ENCODE measurements at regions not wholly inside any gene's neighbourhood (a gene's known extent, or its start where the extent isn't known, plus 50 kb on each side); places are given as distances from the start of the nearest gene placed in this dataset.

DNA sequence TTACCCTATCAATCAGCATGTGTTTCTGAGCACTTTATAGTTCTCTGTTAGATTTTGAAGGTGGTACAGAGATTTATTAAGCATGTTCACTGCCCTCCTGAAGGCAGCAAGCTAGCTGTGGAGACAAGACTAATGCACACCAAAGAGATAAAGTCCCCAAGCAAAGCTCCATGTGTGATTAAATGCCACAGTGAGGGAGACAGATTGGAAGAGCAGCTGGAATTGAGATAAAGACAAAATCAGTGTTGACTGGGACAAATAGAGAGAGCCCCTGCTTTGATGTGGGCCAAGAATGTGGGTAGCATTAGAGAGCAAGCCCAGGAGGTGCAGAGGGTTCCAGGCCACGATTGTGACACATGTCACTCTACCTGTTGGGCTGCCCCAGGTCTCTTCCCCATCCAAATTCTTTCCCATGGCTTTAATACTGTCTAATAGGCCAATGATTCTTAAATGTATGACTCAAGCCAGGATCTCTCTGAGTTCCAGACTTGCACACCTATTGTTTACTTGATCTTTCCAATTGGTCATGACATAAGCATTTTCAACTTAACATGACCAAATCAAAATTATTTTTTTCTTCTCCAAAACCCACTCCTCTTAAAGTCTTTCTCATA is 60.1 kb upstream of the ZC3H12C start:
- Histone ChIP-seq H3K27ac (no peak overlapping the region), H3K27me3 (no peaks in the 10 kb centered on the region), H3K9me3 (no peaks in the 10 kb centered on the region), H3K36me3 (no peaks in the 10 kb centered on the region), H3K4me3 (no peak overlapping the region), H3K4me1 (no peaks in the 10 kb centered on the region), H3K9ac (ENCODE audit: low read depth in 2 of 2, low read length in 2 of 2) (no peak overlapping the region)
- TF ChIP-seq, protein P1, sequence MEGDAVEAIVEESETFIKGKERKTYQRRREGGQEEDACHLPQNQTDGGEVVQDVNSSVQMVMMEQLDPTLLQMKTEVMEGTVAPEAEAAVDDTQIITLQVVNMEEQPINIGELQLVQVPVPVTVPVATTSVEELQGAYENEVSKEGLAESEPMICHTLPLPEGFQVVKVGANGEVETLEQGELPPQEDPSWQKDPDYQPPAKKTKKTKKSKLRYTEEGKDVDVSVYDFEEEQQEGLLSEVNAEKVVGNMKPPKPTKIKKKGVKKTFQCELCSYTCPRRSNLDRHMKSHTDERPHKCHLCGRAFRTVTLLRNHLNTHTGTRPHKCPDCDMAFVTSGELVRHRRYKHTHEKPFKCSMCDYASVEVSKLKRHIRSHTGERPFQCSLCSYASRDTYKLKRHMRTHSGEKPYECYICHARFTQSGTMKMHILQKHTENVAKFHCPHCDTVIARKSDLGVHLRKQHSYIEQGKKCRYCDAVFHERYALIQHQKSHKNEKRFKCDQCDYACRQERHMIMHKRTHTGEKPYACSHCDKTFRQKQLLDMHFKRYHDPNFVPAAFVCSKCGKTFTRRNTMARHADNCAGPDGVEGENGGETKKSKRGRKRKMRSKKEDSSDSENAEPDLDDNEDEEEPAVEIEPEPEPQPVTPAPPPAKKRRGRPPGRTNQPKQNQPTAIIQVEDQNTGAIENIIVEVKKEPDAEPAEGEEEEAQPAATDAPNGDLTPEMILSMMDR (IDR thresholded peaks at IDR 0.05): no peak
- no peak for DNase-seq
- intact Hi-C loops (cut with DNase I): no loop called here

DNA sequence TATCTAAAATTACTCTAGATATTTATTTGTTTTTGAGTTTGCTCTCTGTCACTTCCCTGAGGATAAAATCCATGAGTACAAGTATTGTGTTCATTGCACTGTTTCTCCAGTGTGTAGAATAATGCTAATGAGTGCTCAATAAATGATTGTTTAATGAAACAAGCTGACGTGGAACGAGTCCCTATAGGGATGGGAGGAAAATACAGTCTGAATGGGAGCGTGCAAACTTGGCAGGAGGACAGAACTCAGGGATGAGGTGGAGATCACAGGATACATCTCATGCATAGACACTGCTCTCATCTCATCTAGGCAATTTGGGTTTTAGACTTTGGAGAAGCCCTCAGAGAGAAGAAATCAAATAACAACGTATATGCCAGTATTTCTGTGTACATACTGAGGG is 58.4 kb upstream of the ZC3H12C start:
- Histone ChIP-seq H3K27me3 (no peaks in the 10 kb centered on the region), H3K27ac (no peak overlapping the region), H3K36me3 (no peaks in the 10 kb centered on the region), H3K9me3 (no peaks in the 10 kb centered on the region), H3K4me3 (no peak overlapping the region), H3K4me1 (no peaks in the 10 kb centered on the region), H3K9ac (ENCODE audit: low read depth in 2 of 2, low read length in 2 of 2) (no peak overlapping the region)
- TF ChIP-seq, protein P1 (IDR thresholded peaks at IDR 0.05): no peak
- no peak for DNase-seq
- intact Hi-C loops (cut with DNase I): no loop called here

DNA sequence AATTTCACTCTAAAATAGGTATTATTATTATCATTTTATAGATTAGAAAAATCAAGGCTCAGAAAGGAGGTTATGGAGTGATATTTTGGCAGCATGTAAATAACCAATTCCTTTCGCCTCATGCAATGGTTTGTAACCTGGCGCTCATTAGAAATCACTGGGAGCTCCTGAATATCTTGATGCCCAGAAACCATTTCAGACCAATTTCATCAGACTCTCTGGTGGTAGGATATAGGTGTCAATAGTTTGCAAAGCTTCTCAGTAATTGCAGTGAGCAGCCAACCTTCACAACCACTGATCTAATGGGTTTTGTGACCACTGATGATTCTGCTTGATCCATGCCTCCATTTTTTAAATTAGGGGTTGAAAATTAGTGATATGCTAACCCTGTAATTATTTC is 57.8 kb upstream of the ZC3H12C start:
- intact Hi-C loops (cut with DNase I): no loop called here
- Histone ChIP-seq H3K27me3 (no peaks in the 10 kb centered on the region), H3K27ac (no peak overlapping the region), H3K36me3 (no peaks in the 10 kb centered on the region), H3K4me1 (no peaks in the 10 kb centered on the region), H3K4me3 (no peak overlapping the region), H3K9ac (ENCODE audit: low read depth in 2 of 2, low read length in 2 of 2) (no peak overlapping the region), H3K9me3 (no peaks in the 10 kb centered on the region)
- no peak for DNase-seq
- TF ChIP-seq, protein P1 (IDR thresholded peaks at IDR 0.05): no peak

DNA sequence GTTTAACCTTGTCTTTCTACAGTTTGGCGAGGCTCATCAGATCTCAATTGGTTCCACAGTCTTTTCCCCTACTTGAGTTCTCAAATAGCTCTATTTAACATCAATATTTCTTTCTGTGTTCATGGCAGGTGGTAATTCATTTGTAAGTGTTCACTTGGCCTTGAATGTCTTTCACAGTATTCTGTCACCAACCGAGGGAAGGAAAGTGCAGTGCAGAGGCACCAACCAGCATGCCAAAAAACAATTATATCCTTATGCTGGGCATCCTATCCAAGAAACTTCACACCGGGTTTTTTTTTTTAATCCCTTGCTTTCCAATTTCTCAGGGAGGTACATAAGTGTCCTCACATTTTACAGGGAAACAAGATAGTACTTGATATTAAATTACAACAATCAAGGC is 55.0 kb upstream of the ZC3H12C start:
- no peaks in the 10 kb centered on the region for H3K36me3 ChIP-seq
- intact Hi-C loops (cut with DNase I): no loop called here
- H3K4me1 ChIP-seq: no peaks in the 10 kb centered on the region
- no peak overlapping the region for H3K4me3 ChIP-seq
- H3K27ac ChIP-seq: no peak overlapping the region
- no peak overlapping the region for H3K9ac ChIP-seq (ENCODE audit: low read depth in 2 of 2, low read length in 2 of 2)
- H3K27me3 ChIP-seq: no peaks in the 10 kb centered on the region
- DNase-seq: no peak
- TF ChIP-seq, protein P1 (IDR thresholded peaks at IDR 0.05): no peak
- no peaks in the 10 kb centered on the region for H3K9me3 ChIP-seq
